Pancreas (tissue), 10 donors: ENCODE measurements at regions not wholly inside any gene's neighbourhood (a gene's known extent, or its start where the extent isn't known, plus 50 kb on each side); places are given as distances from the start of the nearest gene placed in this dataset.

Experiments used
- ATAC-seq, 4 donors: fragments of 200-7000 bp; cut with Tn5 transposase; one replicate each; pipeline versions ENCODE4 v1.8.0 to v1.9.1; 2020; ENCODE audit warnings: mild to moderate bottlenecking in 4 of 4, moderate library complexity in 4 of 4
- DNase-seq, 6 donors: peaks; one replicate each; pipeline ENCODE4 v3.0.0-alpha.2; 2020
- FAIRE-seq: peaks from 2 replicates; lab custom pipeline; 2012; peaks lifted over from hg19 to GRCh38; lab: Jason Lieb, UNC
- H3K27ac ChIP-seq, 4 donors: fragments of 200-600 bp; sonication (generic); 1 replicate in 3 of 4; 2 replicates in 1 of 4; pipeline versions ENCODE4 v1.5.0 to v1.8.0; 2020
- H3K27me3 ChIP-seq, 4 donors: fragments of 200-600 bp; one replicate each; pipeline ENCODE4 v1.8.0; 2021
- H3K36me3 ChIP-seq, 3 donors: fragments of 200-600 bp; sonication (generic) in 1 of 3; one replicate each; pipeline versions ENCODE4 v1.5.0 to v1.8.0; 2020 to 2021
- H3K4me1 ChIP-seq, 3 donors: fragments of 200-600 bp; one replicate each; pipeline ENCODE4 v1.8.0; 2021
- H3K4me3 ChIP-seq, 4 donors: fragments of 200-600 bp; sonication (generic) in 2 of 4; one replicate each; pipeline versions ENCODE4 v1.5.0 to v1.8.0; 2020 to 2021
- H3K9me3 ChIP-seq, 4 donors: fragments of 200-600 bp; one replicate each; pipeline ENCODE4 v1.8.0; 2021
- WGBS, 2 donors: extraction: QIAGEN DNeasy Blood & Tissue Kit; methylation state at CpG; one replicate each; pipeline ENCODE4 v1.1.7; 2013; 5-methylcytosine and 5-hydroxymethylcytosine counted together
- intact Hi-C, 3 donors: fragments of 100-400 bp; cut with DNase I; formaldehyde crosslinking; loops; one replicate each; pipeline versions ENCODE4 v1.11.1 to v1.14.2; 2022
- TF ChIP-seq, protein P1 (sequence below), 4 donors: fragments of 200-600 bp; sonication (generic) in 3 of 4; IDR thresholded peaks; one replicate each; pipeline versions ENCODE4 v1.5.0 to v1.8.0; 2021; ENCODE audit warnings: antibody characterized with exemption in 4 of 4
- donor health status: healthy with polysubstance abuse.
- donor health status: DM: no; HTN: no; CAD: no; lungs with moderate emphysema.
- donor health status: DM: no; HTN: no; CAD: no.
- donor health status: control.
- donor health status: control.
- donor health status: Bipolar disorder and iron deficiency.
- donor health status: DM: yes; HTN: yes; CAD: no.
- donor health status: DM: no; HTN: no; CAD: no.
- donor health status: DM: no; HTN: no; CAD: no.
- donor health status: DM: yes; HTN: yes; CAD: no.

DNA sequence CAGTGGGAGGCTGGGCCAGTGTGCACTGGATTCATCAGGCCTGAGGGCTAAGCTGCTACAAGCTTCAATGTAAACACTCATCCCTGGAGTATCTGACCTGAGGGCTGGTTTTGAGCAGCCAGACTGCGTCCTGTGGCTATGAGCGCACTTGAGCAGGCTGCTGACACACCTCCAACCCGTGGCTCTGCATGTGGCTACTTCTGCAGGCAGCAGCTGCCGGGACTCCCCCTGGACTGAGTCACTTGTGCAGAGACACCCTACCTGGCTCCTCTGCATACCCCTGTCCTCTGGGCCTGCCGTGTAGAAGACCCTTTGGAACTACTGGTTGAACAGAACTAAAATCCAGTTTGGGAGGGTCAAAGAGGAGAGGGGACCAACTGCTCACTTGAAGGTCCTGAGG is 172.0 kb downstream of the SCP2D1 start:
- ATAC-seq: no peak
- no peak for FAIRE-seq
- no peaks in the 10 kb centered on the region for H3K27me3 ChIP-seq
- no peaks in the 10 kb centered on the region for H3K36me3 ChIP-seq
- TF ChIP-seq, protein P1, sequence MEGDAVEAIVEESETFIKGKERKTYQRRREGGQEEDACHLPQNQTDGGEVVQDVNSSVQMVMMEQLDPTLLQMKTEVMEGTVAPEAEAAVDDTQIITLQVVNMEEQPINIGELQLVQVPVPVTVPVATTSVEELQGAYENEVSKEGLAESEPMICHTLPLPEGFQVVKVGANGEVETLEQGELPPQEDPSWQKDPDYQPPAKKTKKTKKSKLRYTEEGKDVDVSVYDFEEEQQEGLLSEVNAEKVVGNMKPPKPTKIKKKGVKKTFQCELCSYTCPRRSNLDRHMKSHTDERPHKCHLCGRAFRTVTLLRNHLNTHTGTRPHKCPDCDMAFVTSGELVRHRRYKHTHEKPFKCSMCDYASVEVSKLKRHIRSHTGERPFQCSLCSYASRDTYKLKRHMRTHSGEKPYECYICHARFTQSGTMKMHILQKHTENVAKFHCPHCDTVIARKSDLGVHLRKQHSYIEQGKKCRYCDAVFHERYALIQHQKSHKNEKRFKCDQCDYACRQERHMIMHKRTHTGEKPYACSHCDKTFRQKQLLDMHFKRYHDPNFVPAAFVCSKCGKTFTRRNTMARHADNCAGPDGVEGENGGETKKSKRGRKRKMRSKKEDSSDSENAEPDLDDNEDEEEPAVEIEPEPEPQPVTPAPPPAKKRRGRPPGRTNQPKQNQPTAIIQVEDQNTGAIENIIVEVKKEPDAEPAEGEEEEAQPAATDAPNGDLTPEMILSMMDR (IDR thresholded peaks at IDR 0.05): no peak
- no peak overlapping the region for H3K27ac ChIP-seq
- peak in 1 of 6 donors; percentile 48 for DNase-seq
- no peaks in the 10 kb centered on the region for H3K9me3 ChIP-seq
- 82 to 87% methylated on average over 5 of the region's 5 CpGs for WGBS, 2 donors
- no peak overlapping the region for H3K4me3 ChIP-seq
- intact Hi-C loops: no loop called here
- H3K4me1 ChIP-seq: no peaks in the 10 kb centered on the region

DNA sequence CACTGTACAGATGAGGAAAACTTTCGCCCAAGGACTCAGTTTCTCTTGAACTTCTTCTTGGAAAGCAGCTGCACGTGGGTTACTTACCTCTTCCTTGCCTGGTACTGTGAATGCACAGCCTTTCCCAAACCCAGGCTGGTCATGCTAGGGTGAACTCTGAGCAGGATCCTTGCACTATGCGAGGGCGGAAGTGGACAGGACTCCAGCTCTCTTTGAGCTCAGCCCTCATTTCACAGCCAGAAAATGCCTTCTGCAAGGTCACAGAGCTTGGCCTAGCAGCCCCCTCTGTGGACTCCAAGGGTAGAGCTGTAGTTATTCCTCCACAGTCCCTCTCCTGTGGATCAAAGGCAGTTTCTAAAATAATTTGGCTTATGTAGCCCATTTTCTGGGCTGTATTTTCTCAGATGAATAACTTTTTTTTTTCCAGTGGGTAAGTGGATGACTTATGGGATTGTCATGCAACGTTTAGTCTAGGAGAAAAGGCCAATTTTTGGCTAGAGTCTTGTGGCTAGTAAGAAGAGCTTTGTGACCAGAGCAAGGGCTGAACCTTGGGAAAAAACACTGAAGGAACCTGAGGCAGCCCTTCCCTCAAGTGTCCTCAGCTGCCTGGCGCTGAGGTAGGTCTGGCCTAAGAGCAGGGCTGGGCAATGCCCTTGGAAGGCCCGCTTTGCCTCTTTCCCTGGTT is 172.7 kb downstream of the SCP2D1 start:
- Histone ChIP-seq H3K27me3 (no peaks in the 10 kb centered on the region), H3K9me3 (no peaks in the 10 kb centered on the region), H3K4me1 (no peaks in the 10 kb centered on the region), H3K4me3 (no peak overlapping the region), H3K36me3 (no peaks in the 10 kb centered on the region), H3K27ac (no peak overlapping the region)
- TF ChIP-seq, protein P1 (IDR thresholded peaks at IDR 0.05): no peak
- intact Hi-C loops: no loop called here
- FAIRE-seq: no peak
- no peak for DNase-seq
- WGBS, 2 donors: 72 to 75% methylated on average over 7 of the region's 7 CpGs
- peak in 1 of 4 donors; percentile 43 for ATAC-seq

DNA sequence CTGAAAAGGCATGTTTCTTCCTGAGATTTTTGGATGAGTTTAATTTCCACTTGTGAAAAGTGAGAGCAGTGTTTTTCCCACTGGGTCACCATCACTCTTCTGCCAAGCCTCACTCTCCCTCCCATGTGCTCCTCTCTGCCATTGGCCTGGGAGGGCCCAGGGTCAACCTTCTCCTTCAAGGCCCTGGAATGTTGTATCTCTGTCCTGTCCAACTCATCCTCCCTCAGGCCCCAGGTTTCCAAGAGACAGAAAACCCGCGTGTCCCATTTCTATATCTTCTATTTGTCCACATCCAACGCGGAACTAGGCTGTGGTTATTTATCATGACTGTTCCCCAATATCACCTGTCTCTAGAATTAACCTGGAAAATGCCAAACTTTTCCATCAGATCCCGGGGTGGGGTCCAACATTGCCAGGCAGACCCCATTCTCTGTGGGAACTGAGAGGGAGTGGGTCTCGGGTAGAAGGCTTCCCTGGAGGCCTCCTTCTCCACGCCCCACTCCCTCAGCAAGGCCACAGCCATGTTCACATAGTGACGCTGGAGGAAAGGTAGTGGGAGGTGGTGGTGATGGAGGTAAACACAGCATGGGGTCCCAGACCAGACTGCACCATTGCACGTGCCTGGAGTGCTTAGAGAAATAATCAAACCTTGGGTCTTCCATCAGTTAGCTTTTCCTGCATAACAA is 173.5 kb downstream of the SCP2D1 start:
- Histone ChIP-seq H3K27me3 (no peaks in the 10 kb centered on the region), H3K4me3 (no peak overlapping the region), H3K4me1 (no peaks in the 10 kb centered on the region), H3K27ac (no peak overlapping the region), H3K9me3 (no peaks in the 10 kb centered on the region), H3K36me3 (no peaks in the 10 kb centered on the region)
- DNase-seq (no peak), ATAC-seq (no peak), FAIRE-seq (no peak)
- intact Hi-C loops: no loop called here
- WGBS, 2 donors: 71 to 79% methylated on average over 9 of the region's 9 CpGs
- TF ChIP-seq, protein P1 (IDR thresholded peaks at IDR 0.05): no peak

DNA sequence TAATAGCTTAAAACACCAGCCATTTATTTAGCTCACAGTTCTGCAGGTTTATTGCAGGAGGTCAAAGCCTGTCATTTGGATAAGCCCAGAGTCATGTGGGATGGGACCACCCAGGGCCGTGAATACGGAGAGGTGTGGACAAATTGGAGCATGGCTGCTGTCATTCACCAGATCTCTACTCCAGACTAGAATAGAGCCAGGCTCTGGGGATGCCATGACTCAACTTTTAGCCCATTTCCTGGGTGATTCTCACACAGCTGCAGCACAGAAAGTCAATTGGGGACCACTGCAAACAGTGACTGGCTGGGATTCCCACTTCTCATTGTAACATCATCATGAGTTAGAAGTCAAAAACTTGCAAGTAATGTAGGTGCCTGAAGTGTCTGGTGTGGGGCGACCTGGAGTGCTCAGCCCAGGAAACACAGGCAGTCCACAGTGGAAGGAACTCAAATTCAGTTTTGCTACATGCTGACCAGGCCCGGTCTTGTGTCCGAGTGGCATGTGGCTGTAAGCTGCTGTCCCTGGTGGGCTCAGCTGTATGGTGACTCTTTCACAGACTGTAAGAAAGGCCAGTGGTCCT is 174.3 kb downstream of the SCP2D1 start:
- Histone ChIP-seq H3K4me1 (no peaks in the 10 kb centered on the region), H3K9me3 (no peaks in the 10 kb centered on the region), H3K27ac (no peak overlapping the region), H3K4me3 (no peak overlapping the region), H3K36me3 (no peaks in the 10 kb centered on the region), H3K27me3 (no peaks in the 10 kb centered on the region)
- DNase-seq: no peak
- intact Hi-C loops: no loop called here
- TF ChIP-seq, protein P1 (IDR thresholded peaks at IDR 0.05): no peak
- no peak for ATAC-seq
- WGBS, 2 donors: 84 to 85% methylated on average over 5 of the region's 5 CpGs
- FAIRE-seq: no peak

GRCh38 chr20:18988701-18989100 is 175.1 kb downstream of the SCP2D1 start:
- H3K27ac ChIP-seq: no peak overlapping the region

More at GRCh38 chr20:18988701-18989100, 175.1 kb downstream of the SCP2D1 start:
- WGBS, 2 donors: 68 to 92% methylated on average over 3 of the region's 3 CpGs
- Histone ChIP-seq H3K36me3 (no peaks in the 10 kb centered on the region), H3K4me1 (no peaks in the 10 kb centered on the region), H3K27me3 (no peaks in the 10 kb centered on the region), H3K9me3 (no peaks in the 10 kb centered on the region), H3K4me3 (no peak overlapping the region)
- FAIRE-seq (no peak), DNase-seq (no peak), ATAC-seq (no peak)
- intact Hi-C loops: no loop called here
- TF ChIP-seq, protein P1 (IDR thresholded peaks at IDR 0.05): no peak
